ENCODE measurements at regions not wholly inside any gene's neighbourhood (a gene's known extent, or its start where the extent isn't known, plus 50 kb on each side); places are given as distances from the start of the nearest gene placed in this dataset.

DNA sequence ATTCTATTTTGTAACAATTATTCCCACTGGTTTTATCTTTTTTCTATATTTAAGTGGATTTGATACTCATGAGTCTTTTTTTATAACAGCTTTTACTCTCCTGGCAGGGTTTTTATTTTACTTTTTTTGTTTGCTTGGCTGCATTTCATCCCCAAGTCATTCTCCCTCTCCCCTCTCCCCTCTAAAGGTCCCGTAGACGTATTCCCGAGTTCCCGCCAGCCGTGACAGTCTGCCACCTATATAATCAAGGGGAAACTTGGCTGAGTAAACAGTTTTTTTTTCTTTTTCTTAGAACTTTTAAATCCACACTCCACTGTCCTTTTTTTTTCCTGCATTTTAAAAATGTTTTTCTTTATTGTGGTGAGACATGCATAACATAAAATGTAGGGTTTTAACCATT, 433.1 kb upstream of the HS6ST1 start:
- no peak for DNase-seq (ENCODE audit: low read depth)

DNA sequence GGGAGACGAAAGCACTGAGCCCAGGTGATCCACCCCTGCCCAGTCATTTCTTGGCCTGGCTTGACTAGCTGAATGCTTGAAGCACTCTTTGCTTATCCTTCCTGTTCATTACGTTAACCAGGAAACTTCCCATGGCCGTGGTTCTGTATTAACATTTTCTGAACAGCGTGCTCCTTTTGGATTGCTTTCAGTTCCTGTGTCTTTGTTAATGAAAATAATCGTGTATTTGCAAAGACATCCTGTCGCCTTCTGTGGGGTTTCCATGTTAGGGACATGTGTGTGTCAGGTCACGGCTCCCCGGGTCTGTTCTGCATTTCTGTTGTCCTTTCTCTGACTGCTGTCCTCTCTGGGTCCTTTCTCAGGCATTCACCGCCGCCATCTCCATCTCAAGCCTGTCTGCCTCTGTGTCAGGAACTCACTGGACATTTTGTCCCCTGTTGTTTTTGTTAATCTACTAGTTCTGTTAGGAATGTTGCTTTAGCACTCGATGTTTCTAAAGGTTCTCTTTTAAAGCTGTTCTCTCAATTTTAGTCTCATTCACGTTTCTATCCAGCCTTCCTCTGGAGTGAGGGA, 434.1 kb upstream of the HS6ST1 start:
- DNase-seq (ENCODE audit: low read depth): no peak

DNA sequence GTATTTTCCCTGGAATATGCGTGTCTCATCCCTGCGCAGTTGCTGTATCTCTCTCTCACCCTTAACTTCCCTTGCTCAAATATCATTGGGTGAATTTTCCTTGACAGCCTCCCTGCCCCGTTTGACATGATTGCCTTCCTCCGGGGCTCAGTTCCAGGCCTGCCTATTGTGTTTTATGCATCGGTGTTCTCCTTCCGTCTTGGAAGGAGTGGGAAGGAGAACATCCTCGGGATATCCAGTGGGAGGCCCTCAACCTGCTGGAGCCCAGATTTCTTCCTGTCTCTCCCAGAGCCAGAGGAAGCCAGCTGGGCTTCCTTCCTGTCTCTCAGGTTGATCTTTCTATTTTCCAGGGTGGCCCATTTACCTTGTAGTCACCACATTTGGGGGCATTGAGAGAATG, 434.7 kb upstream of the HS6ST1 start:
- DNase-seq (ENCODE audit: low read depth): no peak

DNA sequence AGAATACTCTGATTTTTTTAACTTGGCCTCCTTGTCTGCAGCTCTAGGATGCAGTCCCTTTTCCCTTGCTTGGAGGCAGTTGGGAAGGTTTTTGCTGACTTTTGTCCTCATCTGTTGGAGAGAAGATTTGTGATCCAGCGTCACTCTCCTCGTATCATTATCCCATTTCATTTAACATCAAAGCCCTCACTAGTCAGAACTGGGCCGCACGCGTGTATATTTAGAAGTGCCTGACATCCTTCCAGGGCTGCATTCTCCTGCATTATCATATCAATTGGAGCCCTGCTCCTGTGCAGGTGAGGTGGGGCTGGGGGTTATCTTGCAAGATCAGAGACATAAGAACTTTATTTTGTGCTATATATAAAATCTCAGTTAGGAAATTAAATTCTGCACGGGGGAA, 435.1 kb upstream of the HS6ST1 start:
- no peak for DNase-seq (ENCODE audit: low read depth)

DNA sequence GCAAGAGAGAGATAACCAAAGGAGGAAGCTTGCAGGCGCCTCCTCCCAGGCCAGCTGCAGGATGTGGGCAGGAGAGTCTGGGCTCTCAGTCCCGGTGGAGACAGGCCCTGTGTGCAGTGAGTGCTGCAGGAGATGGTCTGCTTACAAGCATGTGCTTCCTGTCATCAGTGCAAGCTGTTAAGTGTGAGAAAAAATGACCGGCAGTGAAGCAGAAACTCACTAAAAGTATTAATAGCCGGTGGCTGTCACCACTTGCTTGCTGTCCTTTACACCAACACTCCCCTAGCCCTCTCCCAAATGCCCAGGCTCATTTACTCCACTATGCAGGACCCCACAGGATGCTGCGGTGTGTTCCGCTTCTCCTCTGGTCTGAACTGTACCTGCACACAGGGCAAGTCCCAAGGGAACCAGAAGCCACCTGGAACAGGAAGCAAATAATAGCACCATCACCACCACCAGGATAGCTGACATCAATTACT, 435.6 kb upstream of the HS6ST1 start:
- no peak for DNase-seq (ENCODE audit: low read depth)

DNA sequence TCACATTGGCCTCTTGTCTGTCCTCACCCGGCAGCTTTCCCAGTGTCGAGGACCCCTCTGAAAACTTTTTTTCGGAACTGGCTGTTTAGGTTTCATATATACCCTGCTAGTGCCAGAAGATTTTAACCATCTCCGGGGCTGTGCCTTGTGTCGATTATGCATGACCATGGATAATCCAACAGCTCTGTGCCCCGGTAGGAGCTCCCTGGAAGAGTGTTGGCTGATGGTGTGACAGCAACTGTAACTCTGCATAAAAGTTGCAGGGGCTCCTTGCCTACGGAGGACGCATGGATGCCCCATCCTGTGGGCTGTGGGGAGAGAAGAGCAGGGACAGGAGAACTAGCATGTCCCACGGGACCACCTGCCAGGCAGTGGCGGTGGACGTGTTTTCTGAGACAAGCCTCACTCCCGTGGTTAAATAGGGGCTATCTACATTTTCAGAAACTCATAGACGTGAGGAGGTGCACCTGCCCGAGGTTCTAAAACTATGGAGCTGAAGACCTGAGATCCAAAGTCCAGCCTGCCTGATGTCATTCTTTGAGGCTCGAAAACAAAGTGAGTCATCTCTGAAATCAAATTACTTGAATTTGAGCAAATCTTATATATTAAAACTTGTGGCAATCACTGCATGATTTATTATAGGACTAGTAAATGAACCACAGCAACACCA, 437.2 kb upstream of the HS6ST1 start:
- no peak for DNase-seq (ENCODE audit: low read depth)

DNA sequence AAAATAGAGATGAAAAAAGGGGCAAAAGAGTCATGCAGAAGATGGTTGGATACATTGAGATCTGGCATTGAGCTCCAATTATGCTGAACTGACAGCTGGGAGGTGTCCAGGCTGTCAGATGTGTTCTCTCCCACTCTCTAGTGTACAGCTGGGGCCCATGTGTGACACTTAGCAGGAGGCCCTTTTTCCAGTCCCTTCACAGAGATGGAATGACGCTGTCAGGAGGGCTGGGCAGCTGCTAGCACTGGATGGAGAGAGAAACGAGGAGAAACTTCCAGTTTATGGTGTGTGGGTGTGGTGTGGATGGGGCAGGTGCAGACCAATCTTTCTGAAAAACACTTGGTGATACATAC, 437.7 kb upstream of the HS6ST1 start:
- no peak for DNase-seq (ENCODE audit: low read depth)

DNA sequence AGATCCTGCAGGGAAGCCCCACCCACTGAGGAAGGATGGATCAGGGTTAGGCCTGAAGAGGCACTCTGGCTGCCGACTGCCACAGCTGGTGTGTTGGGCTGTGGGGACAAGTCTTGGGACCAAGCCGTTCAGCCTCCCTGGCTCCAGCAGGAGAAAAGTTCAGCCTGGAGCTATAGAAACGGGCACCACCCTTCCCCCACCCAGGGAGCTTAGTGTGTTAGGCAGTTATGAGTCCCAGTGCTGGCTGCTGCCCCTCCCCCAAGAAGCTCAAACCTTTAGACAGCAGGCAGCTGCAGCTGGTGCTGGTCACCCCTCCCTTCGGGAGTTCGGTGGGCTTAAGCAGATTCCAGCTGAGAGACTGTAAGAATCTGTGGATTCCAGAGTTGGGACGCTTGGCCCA, 447.1 kb upstream of the HS6ST1 start:
- DNase-seq (ENCODE audit: low read depth): no peak

DNA sequence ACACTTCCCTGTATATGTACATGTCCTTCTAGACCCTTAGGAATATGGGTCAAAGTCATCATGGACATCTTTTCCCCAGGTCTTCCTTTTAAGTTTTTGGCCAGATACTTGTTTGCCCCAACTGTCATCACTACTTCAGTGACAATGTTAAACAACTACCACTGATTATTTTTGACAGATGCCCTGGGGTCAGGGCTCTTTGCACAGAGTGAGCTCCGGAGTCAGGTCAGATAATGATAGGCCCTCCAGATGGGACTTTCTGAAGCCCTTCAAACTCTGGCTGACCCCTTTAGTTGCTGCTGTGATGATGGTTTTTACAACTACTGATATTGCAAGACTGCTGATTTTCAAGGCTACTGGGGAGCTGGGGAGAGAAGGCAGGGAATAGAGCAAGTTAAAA, 449.4 kb upstream of the HS6ST1 start:
- DNase-seq (ENCODE audit: low read depth): no peak

DNA sequence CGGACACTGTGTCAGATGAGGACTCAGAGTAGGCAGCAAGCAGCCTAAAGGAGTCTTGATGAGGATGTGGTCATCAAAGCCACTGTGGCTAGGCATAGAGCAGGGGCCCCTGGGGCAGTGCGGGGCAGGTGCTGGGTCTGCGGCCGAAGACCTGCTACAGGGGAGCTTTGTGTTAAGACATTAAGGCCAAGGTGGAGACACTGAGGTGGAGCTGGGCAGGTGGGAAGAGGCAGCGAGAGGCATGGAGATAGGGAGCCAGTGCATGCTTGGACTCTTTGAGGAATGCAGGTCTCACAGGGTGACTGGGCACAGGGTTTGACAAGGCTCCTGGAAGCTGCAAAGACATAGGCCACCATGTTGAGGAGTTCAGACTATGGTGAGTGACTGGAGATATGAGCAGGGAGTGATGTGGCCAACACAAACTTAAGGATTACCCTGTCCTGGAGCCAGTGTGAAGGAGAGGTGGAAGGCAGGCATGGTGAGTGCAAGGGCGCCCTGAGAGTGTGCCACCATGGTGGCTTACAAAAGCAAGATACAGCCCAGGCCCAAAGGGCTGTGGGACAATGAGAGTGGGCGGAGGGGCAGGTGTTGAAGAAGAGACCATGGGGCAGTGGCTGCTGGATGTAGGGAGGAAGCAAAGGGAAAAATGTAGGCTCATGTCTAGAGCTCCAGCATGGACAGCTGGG, 450.9 kb upstream of the HS6ST1 start:
- DNase-seq (ENCODE audit: low read depth): no peak

DNA sequence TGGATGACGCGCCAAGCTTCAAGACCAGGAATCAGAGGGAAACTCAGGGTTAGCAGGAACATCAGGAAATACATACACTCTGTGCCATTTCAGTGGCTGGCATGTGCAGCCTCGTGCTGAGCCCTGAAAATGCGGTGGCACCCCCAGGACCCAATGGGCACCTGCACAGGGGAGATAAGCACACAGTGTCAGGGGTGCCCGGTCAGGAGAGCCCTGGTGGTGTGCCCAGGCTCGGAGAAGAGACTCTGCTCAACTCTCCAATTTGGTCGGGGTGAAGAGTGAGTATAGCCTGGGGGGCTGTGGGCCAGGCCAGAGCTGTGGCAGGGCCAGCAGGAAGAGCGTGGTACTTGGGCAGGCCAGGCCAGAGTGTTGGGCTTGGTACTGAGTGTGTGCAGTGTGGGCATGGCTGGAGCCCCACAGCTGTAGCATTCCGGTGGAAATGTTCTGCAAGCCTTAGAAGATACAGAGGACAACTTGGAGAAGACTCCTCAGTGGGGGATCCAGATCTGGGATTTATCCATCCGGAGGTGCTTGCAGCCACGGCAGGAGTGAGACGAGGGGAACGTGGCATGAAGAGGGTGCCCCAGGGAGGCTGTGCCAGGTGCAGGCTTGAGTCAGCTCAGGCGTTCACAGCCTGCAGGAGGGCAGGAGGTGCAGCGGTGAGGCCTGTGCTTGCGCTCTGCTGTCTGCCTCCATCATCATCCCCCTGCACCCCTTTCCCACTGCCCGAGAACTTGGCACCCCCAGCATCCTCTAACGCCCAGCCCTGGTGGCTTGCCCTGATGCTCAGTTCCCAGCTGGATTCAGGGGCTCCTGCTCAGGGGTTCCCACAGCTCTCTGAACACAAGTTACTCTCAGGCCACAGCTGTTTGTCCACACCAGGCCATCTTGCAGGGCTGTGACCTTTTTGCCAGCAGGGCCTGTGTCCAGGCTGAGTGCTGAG, 451.7 kb upstream of the HS6ST1 start:
- no peak for DNase-seq (ENCODE audit: low read depth)

DNA sequence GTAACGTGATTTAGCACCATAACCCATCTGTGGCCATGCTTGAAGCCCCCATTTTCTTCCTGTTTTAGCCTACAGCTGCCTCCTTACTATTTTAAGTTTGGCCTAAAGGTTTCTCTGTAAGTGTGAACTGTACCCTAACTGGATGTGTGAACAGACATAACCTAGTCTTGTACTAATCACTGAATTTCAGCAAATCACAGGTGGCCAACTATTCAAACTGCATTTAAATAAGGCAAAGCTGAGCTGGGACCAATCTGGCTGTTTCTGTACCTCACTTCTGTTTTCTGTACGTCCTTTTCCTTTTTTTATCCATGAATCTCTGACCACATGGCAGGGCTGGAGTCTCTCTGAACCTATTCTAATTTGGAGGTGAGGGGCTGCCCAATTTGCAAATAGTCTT, 452.7 kb upstream of the HS6ST1 start:
- no peak for DNase-seq (ENCODE audit: low read depth)

DNA sequence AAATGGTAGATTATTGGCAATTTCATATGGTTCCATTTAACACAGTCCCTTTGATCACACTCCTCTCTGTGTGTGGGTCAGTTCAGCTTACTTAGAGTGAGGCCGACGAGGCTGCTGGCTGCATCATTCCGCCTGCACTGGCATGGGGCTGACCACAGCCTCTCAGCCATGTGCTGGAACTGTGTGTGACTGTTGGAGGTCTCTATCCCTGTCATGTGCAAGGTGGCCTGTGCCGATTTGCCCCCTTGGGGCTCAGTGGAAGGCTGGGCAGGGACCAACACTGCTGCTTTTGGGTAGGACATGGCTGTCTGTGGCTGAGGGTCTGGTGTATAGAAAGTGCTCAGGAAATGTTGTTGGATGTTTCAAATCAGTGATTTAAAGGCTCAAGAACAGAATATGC, 454.0 kb upstream of the HS6ST1 start:
- no peak for DNase-seq (ENCODE audit: low read depth)

DNA sequence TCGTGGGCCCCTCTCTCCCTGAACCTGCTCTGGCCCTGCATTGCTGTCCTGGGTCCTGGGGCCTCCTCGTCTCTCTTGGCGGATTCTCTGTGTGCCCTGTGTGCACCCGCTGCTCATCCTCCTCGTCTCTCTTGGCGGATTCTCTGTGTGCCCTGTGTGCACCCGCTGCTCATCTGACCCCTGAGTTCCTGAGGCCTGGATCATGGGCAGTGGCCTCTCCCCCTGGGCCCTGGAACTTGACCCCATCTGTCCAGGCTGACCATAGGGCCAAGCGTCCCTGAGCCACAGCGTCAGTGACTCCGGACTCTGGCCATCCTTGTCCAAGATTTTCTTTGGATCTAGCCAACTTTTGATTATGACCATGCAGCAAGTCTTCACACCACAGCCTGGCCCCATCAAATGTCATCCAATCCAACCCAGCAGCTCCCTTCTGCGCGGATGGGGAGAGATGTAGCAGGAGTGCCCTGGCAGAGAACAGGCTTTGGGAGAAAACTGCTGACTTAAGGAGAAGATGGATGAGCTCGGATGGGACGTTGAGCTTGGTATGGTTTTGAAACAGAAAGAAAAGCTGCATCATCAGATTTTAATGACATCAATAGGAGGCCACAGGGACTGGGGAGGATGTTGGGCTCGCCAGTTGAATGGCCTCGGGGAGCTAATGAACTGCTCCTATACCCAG, 455.1 kb upstream of the HS6ST1 start:
- DNase-seq (ENCODE audit: low read depth): no peak

DNA sequence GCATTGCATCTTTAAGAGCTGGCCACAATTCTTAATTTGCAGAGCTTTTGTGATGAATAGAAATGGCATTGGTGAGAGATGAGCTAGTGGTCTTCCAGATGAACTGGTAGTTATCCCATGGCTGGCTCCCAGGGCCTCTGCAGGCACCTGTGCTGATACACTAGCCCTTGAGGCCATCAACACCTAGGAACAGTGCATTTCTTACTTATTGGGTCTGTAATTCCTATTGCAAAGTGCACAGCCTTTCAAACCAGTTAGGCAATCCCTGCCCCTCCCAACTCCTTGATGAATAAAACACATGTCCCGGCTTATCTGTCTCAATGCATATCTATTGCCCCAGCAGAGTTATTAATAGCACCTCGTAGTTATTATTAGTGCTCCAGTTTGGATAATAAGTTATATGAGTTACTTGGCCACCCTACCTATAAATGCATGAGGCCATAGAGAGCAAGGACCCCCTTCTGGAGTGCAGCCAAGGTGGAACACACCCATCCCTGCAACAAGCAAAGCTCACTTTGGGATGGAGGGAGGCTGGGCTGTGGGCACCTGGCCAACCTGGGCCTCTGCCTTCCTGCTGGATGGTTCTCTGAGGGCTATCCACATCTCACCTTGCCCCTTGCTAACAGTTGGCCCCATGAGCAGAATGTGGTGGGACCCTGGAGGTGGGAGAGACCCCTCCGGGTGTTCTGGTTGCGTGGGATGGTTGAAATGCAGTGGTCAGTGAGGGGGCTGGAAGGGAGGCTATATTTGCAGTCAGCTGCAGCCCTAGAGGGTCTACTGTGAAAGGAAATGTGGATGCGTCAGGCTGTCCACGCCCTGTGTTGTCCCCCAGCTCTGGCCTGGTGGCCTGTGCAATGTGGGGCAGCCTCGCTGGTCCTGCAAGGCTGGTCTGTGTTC, 455.9 kb upstream of the HS6ST1 start:
- DNase-seq (ENCODE audit: low read depth): no peak

DNA sequence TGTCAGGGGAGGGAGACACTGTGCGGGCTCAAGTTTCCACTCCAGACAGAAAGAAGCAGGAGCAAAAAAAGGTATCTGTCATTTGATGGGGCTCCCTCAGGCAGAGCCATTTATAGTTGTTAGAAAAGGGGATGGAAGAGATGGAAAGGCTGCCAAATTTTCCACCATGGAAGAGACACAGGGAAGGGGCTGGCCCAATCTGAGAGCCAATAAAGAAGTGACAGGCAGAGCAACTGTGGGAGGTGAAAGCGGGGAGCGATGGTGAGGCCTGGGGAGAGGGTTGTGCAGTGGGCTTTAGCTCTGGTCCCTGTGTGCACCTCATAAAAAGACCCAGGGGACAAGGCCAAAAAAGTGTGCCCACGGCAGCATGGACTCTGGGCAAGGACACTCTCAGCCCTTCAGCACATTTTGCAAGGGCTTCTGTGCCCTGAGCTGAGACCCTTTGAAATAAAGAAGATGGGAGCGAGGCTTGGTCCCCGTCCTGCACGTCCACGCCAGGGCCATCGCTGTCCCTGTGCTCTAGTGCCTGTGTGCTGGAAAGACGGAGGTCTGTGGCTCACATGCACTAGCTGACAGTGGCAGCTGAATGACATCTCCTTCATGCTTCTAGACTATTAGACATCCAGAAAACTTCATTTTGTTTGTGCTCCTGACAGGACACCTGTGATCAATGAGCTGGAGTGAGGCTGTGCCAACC, 456.7 kb upstream of the HS6ST1 start:
- DNase-seq (ENCODE audit: low read depth): no peak

DNA sequence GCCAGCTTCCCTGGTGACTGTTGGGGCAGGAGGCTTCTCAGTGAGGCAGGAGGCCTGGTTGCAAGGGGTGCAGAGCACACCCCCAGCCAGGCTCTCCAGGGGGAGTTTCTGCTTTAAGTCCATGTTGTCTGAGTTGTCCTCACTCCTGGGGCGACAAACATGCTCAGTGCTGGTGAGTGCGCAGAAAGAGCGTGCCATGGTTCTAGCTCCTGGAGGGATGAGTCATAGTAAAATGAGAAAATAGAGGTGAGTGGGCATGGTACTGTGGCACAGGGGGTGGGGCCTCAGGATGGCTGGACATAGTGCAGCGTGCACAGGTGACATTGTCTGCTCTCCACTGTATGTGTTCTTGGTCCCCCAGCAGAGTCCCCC, 457.2 kb upstream of the HS6ST1 start:
- no peak for DNase-seq (ENCODE audit: low read depth)

DNA sequence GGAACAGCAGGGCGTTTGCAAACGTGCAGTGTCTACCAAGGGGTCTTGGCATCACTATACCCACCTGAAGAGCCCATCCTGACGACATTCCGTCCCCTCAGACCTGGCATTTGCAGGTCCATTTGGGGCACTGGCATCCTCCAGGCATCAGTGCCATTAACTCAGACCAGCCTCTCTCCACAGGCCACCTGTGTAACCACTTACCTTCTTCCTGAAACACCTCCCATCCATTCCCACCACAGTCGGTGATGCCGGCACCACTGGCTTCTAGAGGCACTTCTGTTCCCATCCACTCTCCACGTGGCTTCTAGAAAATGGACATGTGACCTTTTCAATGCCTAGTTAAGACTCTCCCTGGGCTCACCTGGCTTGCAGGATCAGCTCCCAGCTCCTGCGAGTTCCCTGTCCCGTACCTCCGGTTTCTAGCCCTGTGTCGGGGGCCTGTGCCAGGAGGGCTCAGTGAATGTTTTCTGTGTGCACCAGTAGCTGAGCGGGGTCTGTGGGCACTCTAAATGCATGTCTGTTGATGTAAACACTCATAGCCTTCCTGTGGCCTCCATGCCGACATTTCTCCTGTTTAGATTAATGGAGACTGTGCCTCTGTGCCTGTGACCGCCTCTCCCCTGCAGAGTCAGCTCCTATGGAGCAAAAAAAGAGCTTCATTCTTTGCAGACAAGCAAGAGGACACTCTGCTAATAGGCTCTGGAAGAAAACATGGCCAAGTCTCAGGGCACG, 458.0 kb upstream of the HS6ST1 start:
- no peak for DNase-seq (ENCODE audit: low read depth)

DNA sequence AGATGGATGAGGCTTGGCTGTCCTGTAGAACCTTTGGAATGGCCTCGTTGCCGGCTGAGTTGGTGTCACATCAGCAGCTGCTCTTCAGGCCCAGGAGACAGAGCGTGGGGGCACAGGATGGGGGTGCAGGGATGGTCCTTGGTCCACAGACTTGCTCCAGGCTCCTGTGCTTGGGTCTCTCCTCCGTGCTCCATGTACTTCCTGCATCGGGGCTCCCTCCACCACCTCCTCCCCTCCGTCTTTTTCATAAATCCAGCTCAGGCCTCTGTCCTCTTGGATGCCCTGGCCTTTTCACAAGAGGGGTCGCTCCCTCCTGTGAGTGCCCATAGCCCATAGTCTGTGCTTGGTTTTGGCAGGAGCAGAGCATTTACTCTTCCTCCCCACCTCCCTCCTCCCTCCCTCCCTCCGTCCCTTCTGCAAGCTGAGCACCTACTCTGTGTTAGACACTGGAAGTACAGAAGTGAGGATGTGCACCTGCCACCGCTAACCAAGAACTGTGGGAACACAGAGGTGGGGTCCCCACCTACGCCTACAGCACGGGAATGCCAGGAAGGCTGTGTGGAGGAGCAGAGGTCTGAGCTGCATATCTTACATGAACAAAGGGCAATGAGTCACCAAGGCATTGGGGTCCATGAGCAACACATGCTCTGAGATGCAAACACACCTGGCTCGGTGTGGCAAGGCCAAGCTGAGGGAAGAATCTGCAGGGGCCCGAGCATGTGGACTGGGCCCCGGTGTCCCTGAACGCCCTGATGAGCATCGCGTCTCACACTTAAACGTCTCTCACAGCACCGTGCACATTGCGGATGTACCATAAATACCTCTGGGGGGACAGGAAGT, 458.7 kb upstream of the HS6ST1 start:
- no peak for DNase-seq (ENCODE audit: low read depth)
